ENCODE measurements at regions not wholly inside any gene's neighbourhood (a gene's known extent, or its start where the extent isn't known, plus 50 kb on each side); places are given as distances from the start of the nearest gene placed in this dataset.
"Not testable (repeated sequence)": the region's sequence is repeated elsewhere in the genome, so short reads cannot be mapped to it uniquely, and the experiment has no call there.

- Mint-ChIP-seq H3K4me3 (no peak overlapping the region), H3K27me3 (no peaks in the 10 kb centered on the region), H3K4me1 (ENCODE audit: unreplicated experiment) (no peaks in the 10 kb centered on the region), H3K36me3 (no peaks in the 10 kb centered on the region), H3K27ac (no peak overlapping the region), H3K9me3 (no peaks in the 10 kb centered on the region)
- TF ChIP-seq CTCF (conservative IDR thresholded peaks at IDR 0.05), result no peak
- no peak for DNase-seq (ENCODE audit: extremely low spot score, unreplicated experiment)
These were observed 1630.0 kb downstream of the STIM2 start for GRCh38 chr4:28490669-28491068.

GRCh38 chr4:28505064-28505463 is 1644.4 kb downstream of the STIM2 start:
- DNase-seq (ENCODE audit: extremely low spot score, unreplicated experiment), result no peak
- Mint-ChIP-seq H3K4me3 (no peak overlapping the region), H3K9me3 (no peaks in the 10 kb centered on the region), H3K36me3 (no peaks in the 10 kb centered on the region), H3K27me3 (no peaks in the 10 kb centered on the region), H3K27ac (no peak overlapping the region), H3K4me1 (ENCODE audit: unreplicated experiment) (no peaks in the 10 kb centered on the region)
- TF ChIP-seq CTCF (conservative IDR thresholded peaks at IDR 0.05), result no peak

DNA sequence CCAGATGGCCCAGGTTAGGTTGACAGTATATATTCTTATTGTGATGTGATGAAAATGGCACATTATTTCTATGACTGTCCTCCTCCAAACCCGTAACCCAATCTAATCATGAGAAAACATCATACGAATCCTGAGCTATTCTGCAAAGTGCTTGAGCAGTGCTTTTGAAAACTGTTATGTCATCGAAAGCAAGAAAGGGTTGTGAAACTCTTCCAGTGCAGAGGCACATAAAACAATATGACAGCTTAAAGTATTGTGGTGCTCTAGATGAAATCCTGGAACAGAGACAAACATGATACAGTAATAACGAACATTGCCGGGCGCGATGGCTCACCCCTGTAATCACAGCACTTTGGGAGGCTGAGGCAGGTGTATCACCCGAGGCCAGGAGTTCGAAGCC is 1648.0 kb downstream of the STIM2 start:
- Mint-ChIP-seq H3K27ac (no peak overlapping the region), H3K4me3 (no peak overlapping the region), H3K36me3 (no peaks in the 10 kb centered on the region), H3K4me1 (ENCODE audit: unreplicated experiment) (no peaks in the 10 kb centered on the region), H3K9me3 (no peaks in the 10 kb centered on the region), H3K27me3 (no peaks in the 10 kb centered on the region)
- TF ChIP-seq CTCF (conservative IDR thresholded peaks at IDR 0.05), result no peak
- DNase-seq (ENCODE audit: extremely low spot score, unreplicated experiment), result no peak

GRCh38 chr4:28514766-28515165 is 1654.1 kb downstream of the STIM2 start:
- H3K4me3 Mint-ChIP-seq; H3K9me3 Mint-ChIP-seq; H3K4me1 Mint-ChIP-seq (ENCODE audit: unreplicated experiment); H3K36me3 Mint-ChIP-seq; H3K27me3 Mint-ChIP-seq; H3K27ac Mint-ChIP-seq; DNase-seq (ENCODE audit: extremely low spot score, unreplicated experiment): not testable (repeated sequence)

DNA sequence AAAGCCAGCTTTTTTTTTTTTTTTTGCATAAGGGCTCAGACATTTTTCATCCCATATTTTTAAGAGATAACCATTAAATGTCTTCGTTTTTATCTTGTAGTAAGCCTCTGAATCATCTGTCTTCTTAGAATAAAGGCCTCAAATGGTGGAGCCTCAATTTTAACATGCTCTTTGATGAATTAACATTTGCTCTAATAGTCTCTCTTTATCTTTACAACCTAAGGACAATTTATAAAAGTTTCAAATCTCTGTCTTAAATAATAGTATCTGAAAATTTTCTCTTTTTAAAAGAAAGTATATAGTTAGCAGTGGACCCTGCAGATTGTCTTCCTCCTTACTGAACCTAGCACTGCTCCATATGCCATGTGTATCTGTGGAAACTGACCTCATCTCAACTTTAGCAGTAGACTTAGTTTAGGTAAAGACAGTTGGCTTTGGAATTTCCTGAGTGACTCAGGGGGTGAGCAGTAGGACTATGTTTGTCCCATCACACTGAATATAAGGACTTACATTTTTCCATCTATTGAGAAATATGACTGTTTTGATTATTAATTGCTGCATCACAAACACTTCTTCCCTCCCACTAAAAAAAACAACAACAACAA is 1658.0 kb downstream of the STIM2 start:
- DNase-seq (ENCODE audit: extremely low spot score, unreplicated experiment), result no peak
- no peak overlapping the region for H3K27ac Mint-ChIP-seq
- H3K4me3 Mint-ChIP-seq, result no peak overlapping the region
- H3K9me3 Mint-ChIP-seq, result no peaks in the 10 kb centered on the region
- no peak for TF ChIP-seq CTCF (conservative IDR thresholded peaks at IDR 0.05)
- H3K27me3 Mint-ChIP-seq, result no peaks in the 10 kb centered on the region
- H3K36me3 Mint-ChIP-seq, result no peaks in the 10 kb centered on the region
- H3K4me1 Mint-ChIP-seq (ENCODE audit: unreplicated experiment), result no peaks in the 10 kb centered on the region

DNA sequence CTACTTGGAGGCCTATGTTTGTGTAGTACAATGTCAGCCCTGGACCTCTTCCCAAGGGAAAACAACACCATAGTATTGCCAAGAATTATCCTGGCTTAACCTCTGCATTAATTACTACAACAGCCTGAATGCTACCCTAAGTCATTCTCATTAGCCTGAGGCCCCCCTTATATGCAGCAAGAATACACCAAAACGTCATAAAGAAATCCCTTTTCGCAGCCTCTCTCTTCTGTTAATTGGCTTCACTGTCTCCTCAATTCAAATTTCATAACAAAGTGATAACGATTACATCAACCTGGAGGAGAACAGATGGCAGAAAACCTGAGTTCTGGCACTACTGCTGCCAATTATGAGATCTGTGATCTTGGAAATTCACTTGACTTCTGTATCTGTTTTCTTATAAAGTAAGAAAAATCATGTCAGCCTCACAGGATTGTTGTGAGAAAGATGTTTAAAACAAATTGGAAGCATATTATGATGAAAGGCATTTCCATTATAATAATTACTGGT is 1663.1 kb downstream of the STIM2 start:
- Mint-ChIP-seq H3K4me1 (ENCODE audit: unreplicated experiment) (no peaks in the 10 kb centered on the region), H3K4me3 (no peak overlapping the region), H3K36me3 (no peaks in the 10 kb centered on the region), H3K9me3 (no peaks in the 10 kb centered on the region), H3K27ac (no peak overlapping the region), H3K27me3 (no peaks in the 10 kb centered on the region)
- no peak for DNase-seq (ENCODE audit: extremely low spot score, unreplicated experiment)
- TF ChIP-seq CTCF (conservative IDR thresholded peaks at IDR 0.05), result no peak

Data from type B pancreatic cell (in vitro differentiated cells).